Tibial nerve (tissue), 4 donors: ENCODE measurements at regions not wholly inside any gene's neighbourhood (a gene's known extent, or its start where the extent isn't known, plus 50 kb on each side); places are given as distances from the start of the nearest gene placed in this dataset.

Experiments
- DNase-seq, 2 donors: peaks; one replicate each; pipeline ENCODE4 v3.0.0-alpha.2; 2019; ENCODE audit warnings: low spot score in 2 of 2
- H3K27ac ChIP-seq, 4 donors: fragments of 200-600 bp; sonication (generic) in 3 of 4; one replicate each; pipeline ENCODE4 v1.5.1; 2017 to 2019; ENCODE audit warnings: mild to moderate bottlenecking in 1 of 4
- H3K27me3 ChIP-seq, 2 donors: fragments of 200-600 bp; sonication (generic) in 1 of 2; one replicate each; pipeline versions ENCODE4 v1.5.1 to v1.6.0; 2017 to 2019
- H3K36me3 ChIP-seq, 3 donors: fragments of 200-600 bp; sonication (generic); one replicate each; pipeline ENCODE4 v1.5.1; 2018 to 2019
- H3K4me1 ChIP-seq, 4 donors: fragments of 200-600 bp; sonication (generic) in 3 of 4; one replicate each; pipeline ENCODE4 v1.5.1; 2017 to 2019
- H3K4me3 ChIP-seq, 4 donors: fragments of 200-600 bp; sonication (generic) in 3 of 4; one replicate each; pipeline ENCODE4 v1.5.1; 2017 to 2019; ENCODE audit warnings: mild to moderate bottlenecking in 1 of 4, moderate library complexity in 1 of 4
- H3K9me3 ChIP-seq, 4 donors: fragments of 200-600 bp; sonication (generic) in 3 of 4; one replicate each; pipeline ENCODE4 v1.5.1; 2017 to 2019
- EP300 ChIP-seq, 2 donors: sonication (generic); formaldehyde crosslinking; IDR thresholded peaks; one replicate each; pipeline ENCODE4 v1.6.1; 2017; ENCODE audit warnings: antibody characterized with exemption in 2 of 2, mild to moderate bottlenecking in 1 of 2
- POLR2A ChIP-seq, 2 donors: fragments of 450-650 bp; IDR thresholded peaks; one replicate each; pipeline ENCODE4 v1.6.1; 2017; ENCODE audit warnings: antibody characterized with exemption in 2 of 2, mild to moderate bottlenecking in 2 of 2, moderate library complexity in 2 of 2
- WGBS, 2 donors: methylation state at CpG; one replicate each; pipeline ENCODE4 v1.1.5; 2018; 5-methylcytosine and 5-hydroxymethylcytosine counted together
- TF ChIP-seq, protein P1 (sequence below), 5 experiments: fragments of 200-600 bp in 3 of 5; fragments of 450-650 bp in 2 of 5; sonication (generic) in 3 of 5; IDR thresholded peaks; one replicate each; pipeline ENCODE4 v1.5.1; 2016 to 2019; ENCODE audit warnings: antibody characterized with exemption in 5 of 5, mild to moderate bottlenecking in 3 of 5, moderate library complexity in 2 of 5

DNA sequence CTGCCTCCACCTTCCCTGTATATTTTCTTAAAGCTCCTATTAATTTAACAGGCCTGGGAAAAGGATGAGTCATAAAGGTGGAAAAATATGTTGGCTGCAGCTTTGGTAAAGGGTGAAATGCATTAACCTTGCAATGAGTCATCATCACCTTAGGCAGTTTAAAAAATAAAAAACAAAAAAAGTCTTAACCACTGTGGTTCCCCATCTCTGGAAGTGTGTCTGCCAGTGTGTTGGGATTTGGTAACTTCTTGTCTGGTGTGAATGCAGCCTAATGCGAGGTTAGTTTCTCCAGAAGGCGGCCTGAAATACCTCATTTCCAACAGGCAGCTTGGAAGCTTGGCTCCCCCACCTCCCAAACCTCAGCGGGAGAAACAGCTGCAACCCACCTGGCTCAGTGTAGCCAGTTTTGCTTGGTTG lies 265.3 kb upstream of the GAS1 start:
- Histone ChIP-seq H3K9me3 (no peaks in the 10 kb centered on the region), H3K27me3 (no peaks in the 10 kb centered on the region), H3K36me3 (no peaks in the 10 kb centered on the region), H3K4me1 (peaks cover 0 to 5% (median 0%) of the 10 kb centered on the region in 4 donors), H3K4me3 (no peak overlapping the region), H3K27ac (no peak overlapping the region)
- WGBS, 2 donors: 82 to 90% methylated on average over 3 of the region's 3 CpGs
- TF ChIP-seq POLR2A (IDR thresholded peaks at IDR 0.05) (no peak), EP300 (IDR thresholded peaks at IDR 0.05) (no peak)
- TF ChIP-seq, protein P1, sequence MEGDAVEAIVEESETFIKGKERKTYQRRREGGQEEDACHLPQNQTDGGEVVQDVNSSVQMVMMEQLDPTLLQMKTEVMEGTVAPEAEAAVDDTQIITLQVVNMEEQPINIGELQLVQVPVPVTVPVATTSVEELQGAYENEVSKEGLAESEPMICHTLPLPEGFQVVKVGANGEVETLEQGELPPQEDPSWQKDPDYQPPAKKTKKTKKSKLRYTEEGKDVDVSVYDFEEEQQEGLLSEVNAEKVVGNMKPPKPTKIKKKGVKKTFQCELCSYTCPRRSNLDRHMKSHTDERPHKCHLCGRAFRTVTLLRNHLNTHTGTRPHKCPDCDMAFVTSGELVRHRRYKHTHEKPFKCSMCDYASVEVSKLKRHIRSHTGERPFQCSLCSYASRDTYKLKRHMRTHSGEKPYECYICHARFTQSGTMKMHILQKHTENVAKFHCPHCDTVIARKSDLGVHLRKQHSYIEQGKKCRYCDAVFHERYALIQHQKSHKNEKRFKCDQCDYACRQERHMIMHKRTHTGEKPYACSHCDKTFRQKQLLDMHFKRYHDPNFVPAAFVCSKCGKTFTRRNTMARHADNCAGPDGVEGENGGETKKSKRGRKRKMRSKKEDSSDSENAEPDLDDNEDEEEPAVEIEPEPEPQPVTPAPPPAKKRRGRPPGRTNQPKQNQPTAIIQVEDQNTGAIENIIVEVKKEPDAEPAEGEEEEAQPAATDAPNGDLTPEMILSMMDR (IDR thresholded peaks at IDR 0.05): no peak
- DNase-seq: no peak

DNA sequence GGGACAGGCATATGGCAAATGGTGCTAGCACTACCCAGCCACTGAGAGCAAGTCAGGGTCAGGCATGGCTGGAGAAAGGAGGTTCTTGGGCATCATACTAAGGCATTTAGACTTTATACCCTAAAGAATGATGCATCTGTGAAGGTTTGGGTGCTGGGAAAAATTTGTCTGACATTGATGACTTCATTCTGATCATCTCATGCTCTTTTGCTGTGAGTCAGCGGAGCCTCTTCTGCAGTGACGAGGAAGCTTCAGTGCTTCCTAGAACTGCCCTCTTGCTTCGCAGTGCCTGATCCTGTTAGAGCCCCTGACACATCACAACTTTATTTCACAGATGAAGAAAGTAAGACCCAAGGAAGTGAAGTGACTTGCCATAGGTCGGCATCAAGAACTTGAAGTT lies 266.6 kb upstream of the GAS1 start:
- TF ChIP-seq, protein P1 (IDR thresholded peaks at IDR 0.05): no peak
- TF ChIP-seq EP300 (IDR thresholded peaks at IDR 0.05) (no peak), POLR2A (IDR thresholded peaks at IDR 0.05) (no peak)
- 92 to 99% methylated on average over 4 of the region's 4 CpGs for WGBS, 2 donors
- H3K27ac ChIP-seq: no peak overlapping the region

DNA sequence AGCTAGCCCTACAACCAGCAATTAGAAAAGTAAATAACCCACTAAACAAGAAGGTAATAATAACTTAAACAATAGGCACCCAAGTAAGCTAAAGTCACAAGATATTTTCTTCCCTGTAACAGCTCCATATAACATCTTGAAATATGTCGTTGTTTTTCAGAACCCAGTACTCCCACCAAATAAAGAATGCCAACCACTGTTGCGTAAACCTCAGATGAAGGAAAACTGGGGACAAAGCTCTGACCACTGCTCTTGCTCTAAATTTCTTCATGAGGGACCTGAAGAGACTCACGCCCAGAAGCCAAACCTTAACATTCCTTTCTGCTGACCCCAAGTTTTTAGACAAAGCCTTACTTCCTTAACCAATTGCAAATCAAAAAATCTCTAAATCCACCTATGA lies 267.7 kb upstream of the GAS1 start:
- Histone ChIP-seq H3K27ac (no peak overlapping the region), H3K4me3 (no peak overlapping the region), H3K36me3 (no peaks in the 10 kb centered on the region), H3K4me1 (peaks cover 0 to 5% (median 0%) of the 10 kb centered on the region in 4 donors), H3K27me3 (no peaks in the 10 kb centered on the region), H3K9me3 (no peaks in the 10 kb centered on the region)
- no peak for DNase-seq
- 81 to 82% methylated on average over 3 of the region's 3 CpGs for WGBS, 2 donors
- TF ChIP-seq EP300 (IDR thresholded peaks at IDR 0.05): no peak
- TF ChIP-seq POLR2A (IDR thresholded peaks at IDR 0.05): no peak

More for the DNA sequence above, 266.6 kb upstream of the GAS1 start:
- Histone ChIP-seq H3K36me3 (no peaks in the 10 kb centered on the region), H3K27me3 (no peaks in the 10 kb centered on the region), H3K9me3 (no peaks in the 10 kb centered on the region), H3K4me1 (peaks cover 0 to 5% (median 0%) of the 10 kb centered on the region in 4 donors), H3K4me3 (no peak overlapping the region)
- no peak for DNase-seq

DNA sequence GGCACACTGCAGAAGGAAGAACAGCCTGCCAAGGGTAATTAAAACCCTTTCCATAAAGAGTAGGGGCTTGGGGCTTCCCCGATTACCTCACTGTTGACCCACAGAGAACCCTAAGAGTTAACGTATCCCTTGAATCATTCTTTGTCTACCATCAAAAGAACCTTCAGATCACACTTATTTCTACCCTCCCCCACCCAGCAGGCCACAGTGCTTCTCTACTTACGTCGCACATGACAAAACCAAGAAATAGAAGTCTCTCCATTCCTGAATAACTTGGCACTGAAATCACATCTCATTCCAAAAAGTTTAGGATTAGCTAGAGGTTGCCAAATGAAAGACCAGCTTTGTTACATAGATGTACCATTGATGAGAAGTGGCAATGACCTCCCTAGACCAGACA lies 268.7 kb upstream of the GAS1 start:
- Histone ChIP-seq H3K4me3 (no peak overlapping the region), H3K36me3 (no peaks in the 10 kb centered on the region), H3K4me1 (peaks cover 0 to 5% (median 0%) of the 10 kb centered on the region in 4 donors), H3K9me3 (no peaks in the 10 kb centered on the region), H3K27me3 (no peaks in the 10 kb centered on the region), H3K27ac (no peak overlapping the region)
- TF ChIP-seq POLR2A (IDR thresholded peaks at IDR 0.05) (no peak), EP300 (IDR thresholded peaks at IDR 0.05) (no peak)
- TF ChIP-seq, protein P1 (IDR thresholded peaks at IDR 0.05): no peak
- no peak for DNase-seq
- 52 to 67% methylated on average over 4 of the region's 4 CpGs for WGBS, 2 donors

DNA sequence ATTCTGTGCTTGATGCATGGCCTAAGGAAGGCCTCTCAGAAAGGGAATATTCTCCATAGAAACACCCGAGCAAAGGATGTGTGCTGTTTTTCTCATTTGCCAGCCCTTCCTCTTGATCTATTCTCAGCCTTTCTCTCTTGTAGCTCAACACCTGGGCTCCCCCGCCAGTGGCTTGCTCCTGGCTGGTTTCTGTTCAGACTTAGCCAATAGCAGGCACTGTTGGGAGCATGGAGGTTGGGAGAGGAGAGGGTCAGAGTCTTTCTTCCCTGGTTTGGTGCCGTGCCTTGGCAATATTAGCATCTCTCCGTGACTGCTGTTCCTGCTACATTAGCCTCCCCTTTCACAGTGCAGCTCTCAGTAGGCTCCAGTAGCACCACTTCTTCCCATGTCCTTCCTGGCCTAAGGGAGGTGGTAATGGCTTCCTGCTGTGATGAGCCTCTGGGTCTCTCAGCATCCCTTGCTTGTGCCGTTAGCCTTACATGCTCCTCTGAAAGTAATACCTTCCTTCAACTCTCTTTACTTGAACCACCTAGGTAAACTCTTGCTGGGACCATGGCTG lies 269.7 kb upstream of the GAS1 start:
- DNase-seq: no peak
- H3K4me3 ChIP-seq: no peak overlapping the region
- no peak for TF ChIP-seq POLR2A (IDR thresholded peaks at IDR 0.05)
- TF ChIP-seq EP300 (IDR thresholded peaks at IDR 0.05): no peak
- TF ChIP-seq, protein P1 (IDR thresholded peaks at IDR 0.05): no peak
- no peaks in the 10 kb centered on the region for H3K9me3 ChIP-seq
- peaks cover 0 to 5% (median 0%) of the 10 kb centered on the region in 4 donors for H3K4me1 ChIP-seq
- H3K27ac ChIP-seq: no peak overlapping the region
- 87 to 91% methylated on average over 5 of the region's 5 CpGs for WGBS, 2 donors
- no peaks in the 10 kb centered on the region for H3K36me3 ChIP-seq
- no peaks in the 10 kb centered on the region for H3K27me3 ChIP-seq
